ENCODE measurements at regions not wholly inside any gene's neighbourhood (a gene's known extent, or its start where the extent isn't known, plus 50 kb on each side); places are given as distances from the start of the nearest gene placed in this dataset.

DNA sequence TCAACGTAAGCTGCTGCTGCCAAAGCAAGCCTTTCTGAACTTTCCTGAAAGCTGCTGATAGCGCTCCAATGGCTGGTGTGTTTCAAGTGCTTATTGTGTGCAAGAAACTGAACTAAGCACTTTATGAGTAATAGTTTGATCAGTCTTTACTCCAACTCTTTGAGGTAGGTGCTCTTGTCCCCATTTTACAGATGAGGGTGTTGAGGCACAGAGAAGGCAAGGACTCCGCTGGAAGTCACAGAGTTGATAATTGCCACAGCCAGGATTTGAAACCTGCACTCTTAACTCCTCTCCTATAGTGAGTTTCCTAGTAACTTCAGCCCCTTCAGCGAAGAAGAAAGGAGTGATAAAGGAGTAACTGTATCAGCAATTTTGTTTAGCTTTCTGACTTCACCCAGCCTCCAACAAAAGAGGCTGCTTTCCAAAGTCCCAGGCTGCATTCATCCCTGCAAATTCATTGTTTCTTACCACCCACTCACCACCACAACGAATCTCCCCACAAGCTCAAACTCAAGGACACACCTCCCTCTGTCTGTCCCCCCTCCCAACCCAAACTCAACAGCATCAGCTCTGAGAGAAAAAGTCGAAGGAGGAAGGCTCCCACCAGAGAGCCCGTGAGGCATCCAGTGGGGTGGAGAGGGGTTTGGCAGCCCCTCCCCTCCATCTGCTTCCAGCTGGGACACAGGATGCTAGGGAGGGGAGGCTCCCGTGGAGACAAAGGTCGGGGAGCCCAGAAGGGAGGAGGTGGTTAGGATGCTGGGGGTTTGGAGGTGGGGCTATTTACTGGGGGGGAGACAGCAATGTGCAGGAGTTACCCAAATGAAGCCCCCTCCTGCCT, 139.6 kb downstream of the NAV1 start:
- no peaks in the 10 kb centered on the region for H3K9me3 ChIP-seq (ENCODE audit: control insufficient read depth, insufficient read depth, low read length)
- H3K27me3 ChIP-seq (ENCODE audit: control insufficient read depth, insufficient read depth, low read length) = no peaks in the 10 kb centered on the region
- no peak overlapping the region for H3K9ac ChIP-seq (ENCODE audit: low read depth, low read length)
- peaks cover 36% of the 10 kb centered on the region for H3K4me1 ChIP-seq (ENCODE audit: control insufficient read depth, insufficient read depth, low read length)
- peak overlapping the region; percentile 21 for H3K4me3 ChIP-seq (ENCODE audit: low read depth, low read length)
- H3K36me3 ChIP-seq (ENCODE audit: control insufficient read depth, insufficient read depth, low read length) = no peaks in the 10 kb centered on the region

DNA sequence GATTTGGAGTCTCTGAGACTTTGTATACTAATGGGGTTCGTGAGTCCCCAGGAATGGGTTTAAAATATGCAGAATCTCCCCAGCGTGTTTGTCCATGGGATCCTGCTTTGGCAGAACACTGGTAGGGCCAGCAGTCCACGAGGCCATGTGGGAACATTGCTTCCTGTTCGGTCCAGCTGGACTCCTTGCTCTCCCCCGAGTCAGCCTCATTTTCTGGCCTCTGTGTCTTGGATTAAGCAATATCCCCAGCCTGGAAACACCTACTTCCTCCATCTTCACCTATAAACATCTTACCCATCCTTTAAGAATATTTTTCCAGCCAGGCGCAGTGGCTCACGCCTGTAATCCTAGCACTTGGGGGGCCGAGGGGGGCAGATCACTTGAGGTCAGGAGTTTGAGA, 142.4 kb downstream of the NAV1 start:
- H3K4me3 ChIP-seq (ENCODE audit: low read depth, low read length) = no peak overlapping the region
- H3K9me3 ChIP-seq (ENCODE audit: control insufficient read depth, insufficient read depth, low read length) = no peaks in the 10 kb centered on the region
- H3K9ac ChIP-seq (ENCODE audit: low read depth, low read length) = no peak overlapping the region
- H3K4me1 ChIP-seq (ENCODE audit: control insufficient read depth, insufficient read depth, low read length) = peaks cover 38% of the 10 kb centered on the region
- no peaks in the 10 kb centered on the region for H3K27me3 ChIP-seq (ENCODE audit: control insufficient read depth, insufficient read depth, low read length)
- no peaks in the 10 kb centered on the region for H3K36me3 ChIP-seq (ENCODE audit: control insufficient read depth, insufficient read depth, low read length)

DNA sequence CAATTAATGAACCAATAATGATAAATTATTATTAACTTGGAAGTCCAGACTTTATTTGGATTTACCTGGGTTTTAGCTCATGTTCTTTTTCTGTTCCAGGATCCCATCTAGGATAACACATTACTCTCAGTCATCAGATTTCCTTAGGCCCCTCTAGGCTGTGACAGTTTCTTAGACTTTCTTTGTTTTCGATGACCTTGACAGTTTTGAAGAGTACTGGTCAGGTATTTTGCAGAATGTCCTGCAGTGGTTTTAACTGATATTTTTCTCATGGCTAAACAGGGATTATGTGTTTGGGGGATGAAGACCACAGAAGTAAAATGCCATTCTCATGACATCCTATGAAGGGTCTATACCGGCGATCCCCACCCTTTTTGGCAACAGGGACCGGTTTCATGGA, 144.0 kb downstream of the NAV1 start:
- Histone ChIP-seq H3K27me3 (ENCODE audit: control insufficient read depth, insufficient read depth, low read length) (no peaks in the 10 kb centered on the region), H3K9ac (ENCODE audit: low read depth, low read length) (no peak overlapping the region), H3K4me1 (ENCODE audit: control insufficient read depth, insufficient read depth, low read length) (peaks cover 52% of the 10 kb centered on the region)

DNA sequence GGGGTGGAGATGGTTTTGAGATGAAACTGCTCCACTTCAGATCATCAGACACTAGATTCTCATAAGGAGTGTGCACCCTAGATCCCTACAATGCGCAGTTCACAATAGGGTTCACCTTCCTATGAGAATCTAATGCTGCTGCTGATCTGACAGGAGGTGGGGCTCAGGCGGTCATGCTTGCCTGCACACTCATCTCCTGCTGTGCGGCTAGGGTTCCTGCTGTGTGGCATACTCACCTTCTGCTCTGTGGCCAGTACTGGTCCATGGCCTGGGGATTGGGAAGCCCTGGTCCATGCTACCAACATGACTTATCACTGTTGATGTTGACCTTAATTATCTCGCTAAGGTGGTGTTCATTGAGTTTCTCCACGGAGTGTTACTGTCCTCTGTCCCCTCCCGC, 144.5 kb downstream of the NAV1 start:
- Histone ChIP-seq H3K4me3 (ENCODE audit: low read depth, low read length) (no peak overlapping the region), H3K9me3 (ENCODE audit: control insufficient read depth, insufficient read depth, low read length) (no peaks in the 10 kb centered on the region), H3K36me3 (ENCODE audit: control insufficient read depth, insufficient read depth, low read length) (no peaks in the 10 kb centered on the region), H3K9ac (ENCODE audit: low read depth, low read length) (no peak overlapping the region), H3K27me3 (ENCODE audit: control insufficient read depth, insufficient read depth, low read length) (no peaks in the 10 kb centered on the region), H3K4me1 (ENCODE audit: control insufficient read depth, insufficient read depth, low read length) (peaks cover 49% of the 10 kb centered on the region)

More for the DNA sequence above, 144.0 kb downstream of the NAV1 start:
- H3K36me3 ChIP-seq (ENCODE audit: control insufficient read depth, insufficient read depth, low read length) = no peaks in the 10 kb centered on the region
- H3K4me3 ChIP-seq (ENCODE audit: low read depth, low read length) = no peak overlapping the region
- H3K9me3 ChIP-seq (ENCODE audit: control insufficient read depth, insufficient read depth, low read length) = no peaks in the 10 kb centered on the region

- Histone ChIP-seq H3K4me1 (ENCODE audit: control insufficient read depth, insufficient read depth, low read length) (peaks cover 39% of the 10 kb centered on the region), H3K27me3 (ENCODE audit: control insufficient read depth, insufficient read depth, low read length) (no peaks in the 10 kb centered on the region), H3K9ac (ENCODE audit: low read depth, low read length) (no peak overlapping the region), H3K4me3 (ENCODE audit: low read depth, low read length) (no peak overlapping the region), H3K36me3 (ENCODE audit: control insufficient read depth, insufficient read depth, low read length) (no peaks in the 10 kb centered on the region), H3K9me3 (ENCODE audit: control insufficient read depth, insufficient read depth, low read length) (no peaks in the 10 kb centered on the region)
These were observed 143.5 kb upstream of the IPO9 start for GRCh38 chr1:201685485-201685884.

GRCh38 chr1:201686714-201687455, 142.1 kb upstream of the IPO9 start:
- no peak overlapping the region for H3K4me3 ChIP-seq (ENCODE audit: low read depth, low read length)
- H3K4me1 ChIP-seq (ENCODE audit: control insufficient read depth, insufficient read depth, low read length) = peaks cover 36% of the 10 kb centered on the region
- H3K36me3 ChIP-seq (ENCODE audit: control insufficient read depth, insufficient read depth, low read length) = no peaks in the 10 kb centered on the region
- H3K27me3 ChIP-seq (ENCODE audit: control insufficient read depth, insufficient read depth, low read length) = no peaks in the 10 kb centered on the region
- no peaks in the 10 kb centered on the region for H3K9me3 ChIP-seq (ENCODE audit: control insufficient read depth, insufficient read depth, low read length)
- no peak overlapping the region for H3K9ac ChIP-seq (ENCODE audit: low read depth, low read length)

GRCh38 chr1:201688514-201688913, 140.4 kb upstream of the IPO9 start:
- Histone ChIP-seq H3K27me3 (ENCODE audit: control insufficient read depth, insufficient read depth, low read length) (no peaks in the 10 kb centered on the region), H3K36me3 (ENCODE audit: control insufficient read depth, insufficient read depth, low read length) (no peaks in the 10 kb centered on the region), H3K4me1 (ENCODE audit: control insufficient read depth, insufficient read depth, low read length) (peaks cover 34% of the 10 kb centered on the region), H3K9ac (ENCODE audit: low read depth, low read length) (no peak overlapping the region), H3K9me3 (ENCODE audit: control insufficient read depth, insufficient read depth, low read length) (no peaks in the 10 kb centered on the region), H3K4me3 (ENCODE audit: low read depth, low read length) (no peak overlapping the region)

- Histone ChIP-seq H3K36me3 (ENCODE audit: control insufficient read depth, insufficient read depth, low read length) (no peaks in the 10 kb centered on the region), H3K9ac (ENCODE audit: low read depth, low read length) (no peak overlapping the region), H3K9me3 (ENCODE audit: control insufficient read depth, insufficient read depth, low read length) (no peaks in the 10 kb centered on the region), H3K27me3 (ENCODE audit: control insufficient read depth, insufficient read depth, low read length) (no peaks in the 10 kb centered on the region), H3K4me1 (ENCODE audit: control insufficient read depth, insufficient read depth, low read length) (peaks cover 45% of the 10 kb centered on the region), H3K4me3 (ENCODE audit: low read depth, low read length) (no peak overlapping the region)
These were observed 139.3 kb upstream of the IPO9 start for GRCh38 chr1:201689647-201690046.

- Histone ChIP-seq H3K4me1 (ENCODE audit: control insufficient read depth, insufficient read depth, low read length) (peaks cover 44% of the 10 kb centered on the region), H3K9me3 (ENCODE audit: control insufficient read depth, insufficient read depth, low read length) (no peaks in the 10 kb centered on the region), H3K9ac (ENCODE audit: low read depth, low read length) (no peak overlapping the region), H3K27me3 (ENCODE audit: control insufficient read depth, insufficient read depth, low read length) (no peaks in the 10 kb centered on the region), H3K4me3 (ENCODE audit: low read depth, low read length) (no peak overlapping the region), H3K36me3 (ENCODE audit: control insufficient read depth, insufficient read depth, low read length) (no peaks in the 10 kb centered on the region)
These were observed 138.4 kb upstream of the IPO9 start for GRCh38 chr1:201690528-201690927.

DNA sequence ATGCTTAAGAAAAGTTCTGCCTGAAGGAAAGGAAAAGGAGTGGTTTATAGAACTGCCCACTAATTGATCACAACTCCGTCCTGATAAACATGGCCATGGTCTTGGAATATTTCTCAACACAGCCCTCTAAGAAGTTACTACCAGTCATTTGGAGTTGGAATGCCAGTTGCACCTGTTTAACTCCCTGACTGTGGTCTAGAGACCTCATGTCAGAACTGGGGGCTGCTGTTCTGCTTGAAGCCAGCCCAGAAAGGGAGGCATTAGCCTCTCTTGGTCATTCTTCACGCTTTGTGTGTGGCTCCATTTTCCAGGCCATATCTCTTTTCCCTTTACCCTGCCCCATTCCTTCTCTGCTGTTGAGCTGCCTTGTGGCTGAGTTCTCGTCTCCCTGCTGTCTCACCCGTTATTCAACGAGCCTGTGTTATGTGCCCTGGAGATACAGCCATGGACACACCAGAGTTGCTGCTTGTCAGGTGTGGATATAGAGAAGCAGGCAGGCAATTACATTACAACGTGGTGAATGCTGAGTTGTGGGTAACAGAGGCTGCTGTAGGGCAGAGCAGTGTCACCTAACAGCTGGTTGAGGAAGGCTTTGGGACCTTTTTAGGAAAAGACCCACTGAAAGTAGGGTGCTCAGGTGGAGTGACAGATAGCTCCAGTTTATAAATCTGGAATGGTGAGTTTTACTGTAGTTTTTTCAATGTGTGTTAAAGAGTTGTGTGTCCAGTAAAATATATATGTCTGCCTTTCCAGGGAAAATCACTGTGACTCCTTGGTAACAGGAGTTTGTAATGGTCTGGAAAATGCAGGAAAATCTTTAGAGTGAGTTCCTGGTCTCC, 137.0 kb upstream of the IPO9 start:
- Histone ChIP-seq H3K4me3 (ENCODE audit: low read depth, low read length) (no peak overlapping the region), H3K27me3 (ENCODE audit: control insufficient read depth, insufficient read depth, low read length) (no peaks in the 10 kb centered on the region), H3K36me3 (ENCODE audit: control insufficient read depth, insufficient read depth, low read length) (no peaks in the 10 kb centered on the region), H3K9ac (ENCODE audit: low read depth, low read length) (no peak overlapping the region), H3K4me1 (ENCODE audit: control insufficient read depth, insufficient read depth, low read length) (peaks cover 31% of the 10 kb centered on the region), H3K9me3 (ENCODE audit: control insufficient read depth, insufficient read depth, low read length) (no peaks in the 10 kb centered on the region)

DNA sequence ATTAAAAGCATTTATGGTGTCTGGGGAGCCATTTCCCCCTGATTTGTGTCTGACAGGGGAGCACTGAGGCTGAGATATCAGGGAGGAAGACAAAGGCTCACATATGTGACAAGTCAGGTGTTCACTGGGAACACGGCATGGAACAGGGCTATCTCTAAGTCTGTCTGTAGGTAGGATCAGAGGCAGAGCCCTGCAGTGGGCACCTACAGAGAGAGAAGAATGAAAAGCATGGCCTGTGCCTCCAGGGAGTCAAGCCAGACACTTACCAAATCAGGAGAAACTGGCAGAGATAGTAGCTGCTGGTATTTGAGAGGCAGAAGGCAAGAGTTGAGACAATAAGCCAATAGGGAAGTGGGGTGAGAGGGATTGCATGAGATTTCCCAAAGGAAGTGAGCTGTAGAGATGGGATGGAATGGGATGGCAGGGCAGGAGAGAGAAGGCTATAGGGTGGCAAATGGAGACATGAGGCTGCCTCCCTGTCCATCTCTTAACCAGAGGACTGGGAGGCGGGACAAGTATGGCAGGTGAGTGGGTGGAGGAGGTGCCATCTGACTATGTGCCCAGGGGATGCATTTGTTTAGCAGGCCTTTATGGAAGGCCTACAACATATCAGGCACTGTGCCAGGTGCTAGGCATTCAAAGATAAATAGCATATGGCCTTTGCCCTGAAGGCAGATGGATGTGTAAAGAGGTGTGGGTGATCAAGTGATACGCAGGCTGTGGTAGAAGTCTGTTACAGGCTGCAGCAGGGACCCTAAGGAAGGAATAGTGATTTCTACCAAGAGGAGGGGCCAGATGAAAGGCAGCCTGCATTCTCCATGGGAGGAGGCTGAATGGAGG, 136.2 kb upstream of the IPO9 start:
- Histone ChIP-seq H3K36me3 (ENCODE audit: control insufficient read depth, insufficient read depth, low read length) (no peaks in the 10 kb centered on the region), H3K4me1 (ENCODE audit: control insufficient read depth, insufficient read depth, low read length) (peaks cover 22% of the 10 kb centered on the region), H3K4me3 (ENCODE audit: low read depth, low read length) (no peak overlapping the region), H3K9ac (ENCODE audit: low read depth, low read length) (no peak overlapping the region), H3K27me3 (ENCODE audit: control insufficient read depth, insufficient read depth, low read length) (no peaks in the 10 kb centered on the region), H3K9me3 (ENCODE audit: control insufficient read depth, insufficient read depth, low read length) (no peaks in the 10 kb centered on the region)
